T-helper 17 cell (primary cell): ENCODE measurements at regions not wholly inside any gene's neighbourhood (a gene's known extent, or its start where the extent isn't known, plus 50 kb on each side); places are given as distances from the start of the nearest gene placed in this dataset.
A peak's percentile ranks its signal among the peaks of the same experiment; 100 is the strongest.
"Not testable (repeated sequence)": the region's sequence is repeated elsewhere in the genome, so short reads cannot be mapped to it uniquely, and the experiment has no call there.

ENCODE experiments used
- ATAC-seq: fragments of 150-1000 bp; cut with Tn5 transposase; 2 replicates; pipeline ENCODE4 v1.10.0; 2021; ENCODE audit warnings: mild to moderate bottlenecking, moderate library complexity
- DNase-seq, 3 donors: peaks; one replicate each; pipeline versions ENCODE4 v3.0.0 to v3.0.0-alpha.2; 2020 to 2021
- H3K9me3 ChIP-seq: one replicate; pipeline ENCODE4 v1.7.0; 2013; ENCODE audit warnings: low read length, mild to moderate bottlenecking; ENCODE audit not compliant: control insufficient read depth, poor library complexity, severe bottlenecking
- H3K27ac Mint-ChIP-seq: one replicate; pipeline ENCODE4 v1.8.0; 2022; ENCODE audit warnings: mild to moderate bottlenecking, moderate library complexity, mixed read lengths
- H3K27me3 Mint-ChIP-seq: one replicate; pipeline ENCODE4 v1.8.0; 2022; ENCODE audit warnings: mixed read lengths
- H3K36me3 Mint-ChIP-seq: one replicate; pipeline ENCODE4 v1.8.0; 2022; ENCODE audit warnings: low read depth, mixed read lengths
- H3K4me1 Mint-ChIP-seq: one replicate; pipeline ENCODE4 v1.8.0; 2022; ENCODE audit warnings: mild to moderate bottlenecking, mixed read lengths
- H3K4me3 Mint-ChIP-seq: one replicate; pipeline ENCODE4 v1.8.0; 2022; ENCODE audit warnings: mild to moderate bottlenecking, moderate library complexity, mixed read lengths

DNA sequence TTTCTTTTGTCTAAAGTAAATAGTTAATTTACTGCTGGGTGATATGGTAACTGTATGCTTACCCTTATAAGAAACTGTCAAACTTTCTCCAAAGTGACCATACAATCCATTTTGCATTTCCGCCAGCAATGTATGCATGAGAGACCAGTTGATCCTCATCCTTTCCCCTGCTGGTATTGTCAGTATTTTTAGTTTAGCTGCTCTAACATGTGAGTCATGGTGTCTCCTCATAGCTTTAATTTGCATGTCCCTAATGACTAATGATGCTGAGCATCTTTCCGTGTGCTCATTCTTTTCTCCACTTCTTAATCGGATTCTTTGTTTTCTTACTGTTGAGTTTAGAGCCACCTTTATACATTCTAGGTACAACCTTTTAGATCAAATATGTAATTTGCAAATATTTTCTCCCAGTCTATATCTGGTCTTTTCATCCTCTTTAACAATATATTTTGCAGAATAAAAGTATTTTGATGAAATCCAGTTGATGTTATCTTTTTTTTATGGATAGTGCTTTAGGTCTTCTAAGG is 379.9 kb downstream of the BCL2L11 start:
- not testable (repeated sequence) for H3K4me1 Mint-ChIP-seq, H3K4me3 Mint-ChIP-seq, H3K27ac Mint-ChIP-seq, DNase-seq, H3K27me3 Mint-ChIP-seq, H3K9me3 ChIP-seq, ATAC-seq, H3K36me3 Mint-ChIP-seq

DNA sequence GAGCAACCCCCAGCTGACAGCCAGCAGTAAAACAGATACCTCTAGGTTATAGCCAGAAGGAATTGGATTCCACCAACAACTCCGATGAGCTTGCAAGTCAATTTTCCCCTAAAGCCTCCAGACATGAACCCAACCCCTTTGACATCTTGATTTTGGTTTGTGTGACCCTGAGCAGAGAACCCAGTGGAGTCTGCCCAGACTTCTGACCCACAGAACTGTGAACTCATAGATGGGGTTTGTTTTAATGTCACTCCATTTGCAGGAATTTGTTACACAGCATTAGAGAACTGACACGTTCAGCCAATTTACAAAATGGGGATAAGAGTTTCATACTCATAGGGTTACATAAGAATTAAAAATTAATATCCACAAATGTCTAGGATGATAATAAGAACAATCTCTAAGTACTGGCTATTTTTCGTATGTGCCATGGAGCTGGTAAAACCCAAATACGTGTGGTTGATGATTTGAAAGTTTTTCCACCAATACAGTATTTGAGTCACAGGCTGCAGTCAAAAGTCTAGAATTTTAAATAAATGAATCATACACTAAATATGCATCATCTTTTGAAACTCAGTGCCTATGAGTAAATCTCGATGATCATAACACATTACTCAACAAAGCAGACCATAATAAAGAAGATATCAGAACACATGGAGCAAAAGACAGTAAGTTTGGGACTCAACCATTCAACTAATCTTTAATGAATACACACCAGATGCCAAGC is 380.0 kb downstream of the ANAPC1 start:
- H3K4me1 Mint-ChIP-seq, DNase-seq, H3K4me3 Mint-ChIP-seq, H3K36me3 Mint-ChIP-seq, H3K27ac Mint-ChIP-seq, H3K9me3 ChIP-seq, ATAC-seq, H3K27me3 Mint-ChIP-seq: not testable (repeated sequence)

DNA sequence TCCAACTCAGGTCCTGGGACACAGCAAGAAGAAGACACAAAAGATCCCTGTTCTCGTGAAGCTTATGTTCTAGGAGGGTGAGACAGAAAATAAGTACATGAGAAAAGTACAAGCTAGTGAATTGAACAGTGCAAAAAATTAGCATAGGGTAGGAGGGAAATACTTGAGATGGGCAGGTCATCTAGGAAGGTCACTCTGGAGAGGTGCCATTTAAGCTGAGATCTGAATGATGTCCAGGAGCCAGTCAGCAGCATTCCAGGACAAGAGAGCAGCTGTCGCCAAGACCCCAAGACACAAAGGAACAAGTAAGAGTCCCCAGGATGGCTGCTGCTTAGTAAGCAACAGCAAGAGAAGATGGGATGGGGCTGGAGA is 379.4 kb downstream of the ANAPC1 start:
- H3K27me3 Mint-ChIP-seq, H3K4me1 Mint-ChIP-seq, H3K36me3 Mint-ChIP-seq, ATAC-seq, H3K9me3 ChIP-seq, H3K27ac Mint-ChIP-seq, H3K4me3 Mint-ChIP-seq, DNase-seq: not testable (repeated sequence)

DNA sequence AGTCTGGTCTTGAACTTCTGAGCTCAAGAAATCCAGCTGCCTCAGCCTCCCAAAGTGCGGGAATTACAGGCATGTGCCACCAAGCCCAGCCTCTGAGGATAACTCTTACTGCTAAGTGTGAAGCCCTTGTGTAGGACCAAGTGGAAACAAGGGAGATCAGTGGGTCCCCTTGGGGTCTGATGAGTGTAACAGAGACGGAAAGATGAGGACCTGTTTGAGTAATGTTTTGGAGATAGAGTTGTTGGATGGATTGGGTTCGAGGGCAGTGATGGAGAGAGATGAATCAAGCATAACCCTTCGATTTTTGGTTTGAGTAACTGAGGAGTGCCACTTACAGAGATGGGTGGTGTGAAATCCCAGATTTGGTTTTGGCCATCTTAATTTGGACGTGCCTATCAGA is 378.7 kb downstream of the ANAPC1 start:
- DNase-seq, H3K4me3 Mint-ChIP-seq, H3K27me3 Mint-ChIP-seq, H3K4me1 Mint-ChIP-seq, H3K36me3 Mint-ChIP-seq, H3K27ac Mint-ChIP-seq, H3K9me3 ChIP-seq, ATAC-seq: not testable (repeated sequence)

DNA sequence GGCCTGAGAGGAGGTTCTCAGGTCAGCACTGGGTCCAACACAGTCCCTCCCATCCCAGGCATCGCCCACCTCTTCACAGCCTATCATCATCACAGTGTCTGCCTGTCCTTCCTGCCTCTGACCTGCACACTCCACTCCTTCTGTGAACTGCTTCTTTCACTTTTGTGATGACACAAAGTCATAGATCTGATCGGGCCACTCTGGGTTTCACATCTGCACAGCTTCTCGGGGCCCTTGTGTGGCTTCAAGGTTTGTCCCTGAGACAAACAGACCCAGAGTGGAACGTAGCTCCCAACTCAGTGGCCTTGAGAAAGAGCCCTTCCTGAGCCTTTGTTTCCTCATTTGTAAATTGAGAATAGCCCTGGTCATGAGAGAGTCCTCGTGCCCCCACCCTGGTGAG is 377.1 kb downstream of the ANAPC1 start:
- H3K4me3 Mint-ChIP-seq, result peak overlapping the region; percentile 45
- not testable (repeated sequence) for H3K27ac Mint-ChIP-seq, H3K27me3 Mint-ChIP-seq, H3K36me3 Mint-ChIP-seq, DNase-seq, H3K9me3 ChIP-seq, H3K4me1 Mint-ChIP-seq
- ATAC-seq, result peak; percentile 52

DNA sequence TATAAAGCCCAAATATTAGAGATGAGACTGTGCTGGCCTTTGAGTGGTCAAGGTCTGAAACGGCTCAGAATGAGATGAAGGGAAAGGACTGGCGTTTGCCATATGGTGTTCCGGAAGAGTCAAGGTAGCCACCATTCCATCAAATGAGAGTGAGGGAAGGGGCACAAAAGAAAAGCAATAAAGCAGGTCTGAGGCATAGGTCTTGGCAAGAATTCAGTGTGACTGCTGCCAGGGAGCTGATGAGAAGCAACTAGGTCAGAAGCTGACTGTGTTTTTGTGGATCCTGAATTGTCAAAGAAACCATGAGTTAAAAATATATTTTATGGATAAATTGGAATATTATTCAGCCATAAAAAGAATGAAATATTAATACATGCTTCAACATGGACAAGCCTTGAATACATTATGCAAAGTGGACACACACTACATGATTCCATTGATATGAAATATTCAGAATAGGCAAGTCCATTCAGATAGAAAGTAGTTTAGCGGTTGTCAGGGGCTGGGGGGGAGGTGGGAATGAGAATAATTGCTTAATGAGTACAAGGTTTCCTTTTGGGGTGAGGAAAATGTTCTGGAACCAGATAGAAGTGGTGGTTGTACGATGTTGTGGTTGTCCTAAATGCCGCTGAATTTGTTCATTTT is 374.6 kb downstream of the ANAPC1 start:
- not testable (repeated sequence) for H3K36me3 Mint-ChIP-seq, ATAC-seq, H3K9me3 ChIP-seq, H3K4me3 Mint-ChIP-seq, DNase-seq, H3K27ac Mint-ChIP-seq, H3K27me3 Mint-ChIP-seq, H3K4me1 Mint-ChIP-seq

DNA sequence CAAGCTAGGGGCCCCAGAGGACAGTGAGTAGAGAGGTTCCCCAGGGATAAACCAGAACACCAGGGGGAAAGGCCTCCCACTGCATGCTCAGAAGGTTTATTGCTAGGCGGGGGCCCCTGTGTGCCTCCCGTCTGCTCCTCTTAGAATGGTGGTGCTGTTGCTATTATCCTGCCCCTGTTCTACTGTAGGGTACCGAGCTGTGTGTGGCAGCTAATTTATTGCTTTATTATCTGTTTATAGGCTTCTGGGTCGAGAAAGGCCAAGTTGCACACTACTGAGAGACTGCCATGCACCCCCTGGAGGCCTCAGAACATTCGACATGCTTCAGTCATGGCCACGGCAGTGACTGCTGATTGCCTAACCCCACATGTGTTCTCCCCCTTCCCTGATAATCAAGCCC is 373.6 kb downstream of the ANAPC1 start:
- not testable (repeated sequence) for H3K36me3 Mint-ChIP-seq, ATAC-seq, H3K27me3 Mint-ChIP-seq, DNase-seq, H3K9me3 ChIP-seq, H3K4me1 Mint-ChIP-seq, H3K27ac Mint-ChIP-seq, H3K4me3 Mint-ChIP-seq

DNA sequence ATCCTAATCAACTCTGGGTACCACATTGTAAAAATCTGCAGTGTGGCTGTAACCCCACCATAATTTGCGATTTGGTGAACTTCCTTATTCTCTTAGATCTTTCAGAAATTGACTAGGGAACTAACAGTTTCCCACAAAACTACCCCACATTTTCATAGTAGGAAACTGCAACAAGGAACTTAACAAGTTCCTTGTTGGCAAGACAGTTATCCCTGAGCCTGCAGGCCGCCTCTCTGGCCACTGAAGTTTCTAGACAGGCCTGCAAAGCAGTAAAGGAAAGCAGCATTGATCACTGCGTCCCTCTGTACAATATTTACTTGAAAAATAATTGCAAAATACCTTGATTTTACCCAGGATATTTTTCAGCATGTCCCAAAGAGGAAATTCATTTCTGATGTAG is 372.9 kb downstream of the ANAPC1 start:
- not testable (repeated sequence) for H3K9me3 ChIP-seq, H3K36me3 Mint-ChIP-seq, H3K27ac Mint-ChIP-seq, ATAC-seq, H3K27me3 Mint-ChIP-seq, H3K4me3 Mint-ChIP-seq, H3K4me1 Mint-ChIP-seq, DNase-seq

DNA sequence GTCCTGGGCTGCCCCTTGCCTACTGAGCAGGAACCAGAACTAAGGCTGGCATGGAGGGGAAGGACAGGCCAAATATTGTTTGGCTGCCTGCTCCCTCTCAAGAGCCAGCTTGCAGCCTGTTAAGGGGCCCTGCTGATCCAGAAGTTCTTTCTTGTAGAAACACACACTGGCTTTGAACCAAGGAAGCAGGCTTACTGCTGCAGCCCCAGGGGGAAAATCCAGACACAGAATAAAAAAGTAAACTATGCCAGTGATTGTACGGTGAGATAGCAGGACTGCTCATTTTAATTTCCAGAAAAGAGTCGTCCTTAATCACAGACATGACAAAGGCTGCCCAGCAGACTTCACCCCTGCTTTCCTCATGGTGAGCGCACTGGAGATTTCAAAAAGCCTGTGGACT is 371.6 kb downstream of the ANAPC1 start:
- not testable (repeated sequence) for H3K27me3 Mint-ChIP-seq, H3K27ac Mint-ChIP-seq, H3K4me3 Mint-ChIP-seq, H3K4me1 Mint-ChIP-seq, ATAC-seq, H3K9me3 ChIP-seq, H3K36me3 Mint-ChIP-seq, DNase-seq

DNA sequence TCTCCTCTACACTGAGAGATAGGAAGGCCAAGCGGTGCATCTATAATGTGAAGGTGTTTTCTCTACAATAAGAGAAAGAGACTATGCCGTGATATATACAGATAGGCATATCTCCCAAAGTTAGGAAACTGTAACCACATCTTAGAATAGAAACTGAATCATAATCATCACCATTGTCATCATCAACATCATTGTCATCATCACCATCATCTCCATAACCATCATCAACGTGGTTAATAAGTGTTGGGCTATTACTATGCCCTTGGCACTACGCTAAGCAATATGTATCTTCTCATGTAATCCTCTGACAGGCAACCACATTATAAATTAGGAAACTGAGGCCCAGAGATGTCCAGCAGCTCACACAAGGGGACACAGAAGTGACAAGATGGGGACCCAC is 369.9 kb downstream of the ANAPC1 start:
- not testable (repeated sequence) for H3K4me1 Mint-ChIP-seq, DNase-seq, H3K27me3 Mint-ChIP-seq, ATAC-seq, H3K27ac Mint-ChIP-seq, H3K9me3 ChIP-seq, H3K4me3 Mint-ChIP-seq, H3K36me3 Mint-ChIP-seq

DNA sequence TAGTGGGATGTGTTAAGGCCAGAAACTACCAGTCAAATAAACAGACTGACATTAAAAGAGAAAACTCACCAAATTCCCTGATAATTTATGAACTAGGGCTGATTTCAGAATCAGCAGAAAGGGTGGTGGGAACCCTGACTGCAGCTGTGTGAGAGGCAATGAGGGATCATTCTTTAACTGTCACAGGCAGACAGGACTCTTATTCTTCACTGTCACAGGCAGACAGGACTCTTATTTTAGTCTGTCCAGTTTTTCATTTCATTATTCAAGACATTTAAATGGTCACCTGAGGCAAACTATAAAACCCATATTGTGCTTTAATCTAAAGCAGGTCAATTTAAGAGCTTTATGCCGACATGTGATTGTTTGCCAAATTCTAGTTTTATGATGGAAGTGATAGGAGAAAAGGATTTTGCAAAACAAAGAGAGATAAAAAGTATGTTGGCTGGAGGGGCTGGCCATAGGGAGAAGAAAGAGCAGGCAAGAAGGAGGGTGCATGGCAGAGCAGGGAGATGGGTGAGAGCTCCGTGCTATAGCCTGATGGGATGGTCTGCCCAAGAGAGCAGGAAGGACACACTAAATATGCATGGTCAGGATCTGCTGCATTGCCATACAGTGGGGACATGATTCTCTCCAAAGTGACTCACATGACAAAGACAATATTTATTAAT is 366.8 kb downstream of the ANAPC1 start:
- not testable (repeated sequence) for DNase-seq, H3K36me3 Mint-ChIP-seq, H3K4me3 Mint-ChIP-seq, H3K9me3 ChIP-seq, H3K4me1 Mint-ChIP-seq, ATAC-seq, H3K27ac Mint-ChIP-seq
- H3K27me3 Mint-ChIP-seq, result peaks cover 11% of the 10 kb centered on the region

DNA sequence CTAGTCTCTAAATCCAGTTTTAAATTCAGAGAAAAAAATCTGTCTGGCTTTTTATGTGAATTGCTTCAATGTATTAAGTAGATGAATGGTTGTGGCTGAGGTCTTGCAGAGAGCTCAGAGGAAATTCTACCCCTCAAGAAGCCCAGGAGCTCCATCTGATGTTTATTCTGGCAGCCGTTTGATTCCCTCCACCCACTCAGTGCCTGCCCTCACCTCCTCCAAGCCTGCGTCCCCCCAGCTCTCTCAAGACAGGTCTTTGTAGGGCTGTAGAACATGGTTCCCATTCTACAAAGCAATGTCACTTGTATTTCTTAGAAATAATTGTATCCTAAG is 366.3 kb downstream of the ANAPC1 start:
- H3K27ac Mint-ChIP-seq, ATAC-seq, DNase-seq, H3K4me1 Mint-ChIP-seq, H3K9me3 ChIP-seq, H3K36me3 Mint-ChIP-seq, H3K4me3 Mint-ChIP-seq: not testable (repeated sequence)
- H3K27me3 Mint-ChIP-seq, result peaks cover 13% of the 10 kb centered on the region

DNA sequence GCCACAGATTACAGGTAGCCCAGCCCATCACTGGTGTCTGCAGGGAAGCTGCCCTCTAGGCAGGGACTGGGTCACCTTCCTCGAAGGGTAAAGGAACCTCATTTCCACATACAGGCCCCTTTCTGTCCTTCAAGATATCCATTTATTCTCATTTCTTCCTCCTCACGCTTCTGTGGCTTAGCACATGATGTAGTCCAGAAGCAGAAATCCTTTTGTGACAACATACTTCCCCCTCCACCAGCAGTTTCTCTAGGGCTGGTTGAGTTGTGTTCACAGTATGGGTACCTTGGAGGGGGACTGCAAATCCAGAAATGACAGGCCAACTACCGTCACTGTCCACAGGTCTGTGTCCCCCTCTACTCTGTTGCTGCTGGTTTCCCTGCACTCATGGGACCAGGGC is 364.9 kb downstream of the ANAPC1 start:
- no peaks in the 10 kb centered on the region for H3K9me3 ChIP-seq
- Mint-ChIP-seq H3K4me3 (no peak overlapping the region), H3K27me3 (peaks cover 18% of the 10 kb centered on the region), H3K4me1 (peaks cover 5% of the 10 kb centered on the region), H3K36me3 (peaks cover 7% of the 10 kb centered on the region), H3K27ac (no peak overlapping the region)
- DNase-seq (no peak), ATAC-seq (no peak)
